Lower leg skin (tissue), 4 donors: ENCODE measurements at regions not wholly inside any gene's neighbourhood (a gene's known extent, or its start where the extent isn't known, plus 50 kb on each side); places are given as distances from the start of the nearest gene placed in this dataset.
"Not testable (repeated sequence)": the region's sequence is repeated elsewhere in the genome, so short reads cannot be mapped to it uniquely, and the experiment has no call there.

Source experiments
- DNase-seq, 2 donors: peaks; one replicate each; pipeline ENCODE4 v3.0.0-alpha.2; 2019; ENCODE audit warnings: low spot score in 2 of 2
- H3K4me3 ChIP-seq: fragments of 200-600 bp; sonication (generic); 2 replicates; pipeline ENCODE4 v1.5.1; 2017; ENCODE audit warnings: mild to moderate bottlenecking, low read depth; ENCODE audit not compliant: poor library complexity, severe bottlenecking
- CTCF ChIP-seq, 3 donors: fragments of 450-650 bp; IDR thresholded peaks; one replicate each; pipeline ENCODE4 v1.5.1; 2016; ENCODE audit warnings: antibody characterized with exemption in 3 of 3, mild to moderate bottlenecking in 3 of 3, moderate library complexity in 2 of 3
- POLR2A ChIP-seq, 2 donors: fragments of 450-650 bp; IDR thresholded peaks; one replicate each; pipeline ENCODE4 v1.6.1; 2016 to 2017; ENCODE audit warnings: antibody characterized with exemption in 2 of 2, mild to moderate bottlenecking in 1 of 2, moderate library complexity in 1 of 2
- WGBS, 2 donors: methylation state at CpG; one replicate each; pipeline ENCODE4 v1.1.5; 2018; 5-methylcytosine and 5-hydroxymethylcytosine counted together
- intact Hi-C: fragments of 100-400 bp; cut with DNase I; formaldehyde crosslinking; loops from one replicate; pipeline ENCODE4 v1.15.0; 2023; ENCODE audit warnings: low total_unique reads

GRCh38 chr13:55577082-55577846 is 1563.5 kb upstream of the PRR20A start:
- intact Hi-C loops, result no loop called here
- DNase-seq, result no peak
- TF ChIP-seq CTCF (IDR thresholded peaks at IDR 0.05), result no peak
- no peak for TF ChIP-seq POLR2A (IDR thresholded peaks at IDR 0.05)
- no peak overlapping the region for H3K4me3 ChIP-seq
- WGBS, 2 donors, result 40% methylated on average over 1 of the region's 1 CpG; no CpG with 5 or more reads in 1 of the 2 donors

- 75% methylated on average over 1 to 2 of the region's 2 CpGs for WGBS, 2 donors
- intact Hi-C loops, result no loop called here
- DNase-seq, result no peak
- no peak overlapping the region for H3K4me3 ChIP-seq
- TF ChIP-seq POLR2A (IDR thresholded peaks at IDR 0.05) (no peak), CTCF (IDR thresholded peaks at IDR 0.05) (no peak)
These were observed 1562.9 kb upstream of the PRR20A start for GRCh38 chr13:55577847-55578210.

GRCh38 chr13:55582294-55582693 is 1558.4 kb upstream of the PRR20A start:
- H3K4me3 ChIP-seq, DNase-seq, intact Hi-C loops: not testable (repeated sequence)
- 64 to 75% methylated on average over 4 of the region's 4 CpGs for WGBS, 2 donors

- 47 to 55% methylated on average over 6 of the region's 6 CpGs for WGBS, 2 donors
- TF ChIP-seq CTCF (IDR thresholded peaks at IDR 0.05), result no peak
- TF ChIP-seq POLR2A (IDR thresholded peaks at IDR 0.05), result no peak
- intact Hi-C loops, result no loop called here
- H3K4me3 ChIP-seq, result no peak overlapping the region
- no peak for DNase-seq
These were observed 1556.6 kb upstream of the PRR20A start for GRCh38 chr13:55583953-55584593.

GRCh38 chr13:55602784-55603183 is 1537.9 kb upstream of the PRR20A start:
- WGBS, 2 donors, result 79% methylated on average over 1 of the region's 1 CpG
- DNase-seq, result no peak
- intact Hi-C loops, result no loop called here
- TF ChIP-seq CTCF (IDR thresholded peaks at IDR 0.05) (no peak), POLR2A (IDR thresholded peaks at IDR 0.05) (no peak)
- no peak overlapping the region for H3K4me3 ChIP-seq

GRCh38 chr13:55606045-55606665 is 1534.6 kb upstream of the PRR20A start:
- TF ChIP-seq POLR2A (IDR thresholded peaks at IDR 0.05) (no peak), CTCF (IDR thresholded peaks at IDR 0.05) (no peak)
- WGBS, 2 donors, result 90 to 93% methylated on average over 16 to 20 of the region's 20 CpGs
- DNase-seq, result no peak
- H3K4me3 ChIP-seq, result no peak overlapping the region
- intact Hi-C loops, result no loop called here
